GM12878 (cell line): ENCODE measurements at regions not wholly inside any gene's neighbourhood (a gene's known extent, or its start where the extent isn't known, plus 50 kb on each side); places are given as distances from the start of the nearest gene placed in this dataset.

Experiments
- ATAC-seq: fragments of 200-7000 bp; cut with Tn5 transposase; 3 replicates; pipeline ENCODE4 v1.9.1; 2020; ENCODE audit warnings: mild to moderate bottlenecking, moderate library complexity
- BruUV-seq: library from RNA; stranded (reverse); fragments of 400-500 nt; replicated peaks from 2 replicates; lab custom pipeline; 2021; lab: Mats Ljungman, UMichigan
- CTCF ChIA-PET: fragments of 300-600 bp; sonication (Branson Sonifier 250); formaldehyde crosslinking; extraction: SDS; loops from one replicate; lab custom pipeline; 2021; ENCODE audit warnings: inconsistent platforms; lab: Yijun Ruan, JAX
- POLR2A ChIA-PET: fragments of 350-600 bp; formaldehyde crosslinking; extraction: SDS; loops from one replicate; lab custom pipeline; 2021; ENCODE audit warnings: inconsistent platforms; lab: Charles Lee
- RAD21 ChIA-PET: fragments of 300-600 bp; sonication (Branson Sonifier 250); formaldehyde crosslinking; loops from one replicate; lab custom pipeline; 2023; ENCODE audit warnings: antibody characterized with exemption; ENCODE audit not compliant: unreplicated experiment; lab: Charles Lee
- SMC1A ChIA-PET: fragments of 300-600 bp; sonication (Branson Sonifier 250); formaldehyde crosslinking; loops from one replicate; lab custom pipeline; 2023; ENCODE audit not compliant: unreplicated experiment, uncharacterized antibody; lab: Charles Lee
- DNase-seq: peaks from one replicate; pipeline ENCODE4 v3.0.0-alpha.2; 2011; ENCODE audit warnings: low read depth, low spot score
- FAIRE-seq: peaks from 3 replicates; lab custom pipeline; 2011; peaks lifted over from hg19 to GRCh38; lab: Jason Lieb, UNC
- H2AFZ ChIP-seq: 2 replicates; pipeline ENCODE4 v1.6.0; 2011; ENCODE audit warnings: low read depth, low read length, control low read depth; ENCODE audit not compliant: control insufficient read depth
- H3K27ac ChIP-seq: 2 replicates; pipeline ENCODE4 v1.5.1; 2011; ENCODE audit warnings: control low read depth; ENCODE audit not compliant: control insufficient read depth, insufficient read depth
- H3K27me3 ChIP-seq, 2 experiments: replicated peaks in 1 of 2; 2 replicates each; pipeline versions ENCODE4 v1.6.0 to v1.6.1; 2011; ENCODE audit warnings: low read length in 1 of 2; ENCODE audit not compliant: control insufficient read depth in 2 of 2, insufficient read depth in 2 of 2
- H3K36me3 ChIP-seq, 2 experiments: 2 replicates each; pipeline ENCODE4 v1.5.1; 2011; ENCODE audit warnings: low read length in 1 of 2; ENCODE audit not compliant: control insufficient read depth in 2 of 2, insufficient read depth in 2 of 2
- H3K4me1 ChIP-seq: 2 replicates; pipeline ENCODE4 v1.6.1; 2011; ENCODE audit warnings: mild to moderate bottlenecking, low read length, moderate library complexity, mixed read lengths; ENCODE audit not compliant: control insufficient read depth, insufficient read depth
- H3K4me2 ChIP-seq: 2 replicates; pipeline ENCODE4 v1.6.0; 2011; ENCODE audit warnings: control low read depth; ENCODE audit not compliant: control insufficient read depth, insufficient read depth
- H3K4me3 ChIP-seq: fragments of 200-600 bp; sonication (generic); 2 replicates; pipeline ENCODE4 v1.5.1; 2016
- H3K79me2 ChIP-seq: 2 replicates; pipeline ENCODE4 v1.6.0; 2011; ENCODE audit warnings: low read length; ENCODE audit not compliant: control insufficient read depth, insufficient read depth
- H3K9ac ChIP-seq: 2 replicates; pipeline ENCODE4 v1.8.0; 2011; ENCODE audit warnings: low read length, control low read depth, mixed read lengths; ENCODE audit not compliant: control insufficient read depth, insufficient read depth
- H3K9me3 ChIP-seq: replicated peaks from 3 replicates; pipeline ENCODE4 v1.5.1; 2011; ENCODE audit warnings: mild to moderate bottlenecking, low read length; ENCODE audit not compliant: control insufficient read depth, insufficient read depth
- H4K20me1 ChIP-seq: 2 replicates; pipeline ENCODE4 v1.6.0; 2011; ENCODE audit not compliant: control insufficient read depth, insufficient read depth
- BACH1 ChIP-seq: fragments of 450-650 bp; IDR thresholded peaks from 2 replicates; pipeline ENCODE4 v1.6.1; 2017; ENCODE audit warnings: mild to moderate bottlenecking, borderline replicate concordance
- BHLHE40 ChIP-seq, 2 experiments: fragments of 450-650 bp in 1 of 2; IDR thresholded peaks; 2 replicates each; pipeline ENCODE4 v1.6.1; 2011 to 2017; ENCODE audit warnings: low read depth in 2 of 2, borderline replicate concordance in 1 of 2, improper control_type of control experiment in 1 of 2, low read length in 1 of 2, mild to moderate bottlenecking in 1 of 2
- ETV6 ChIP-seq, 2 experiments: fragments of 450-650 bp in 1 of 2; IDR thresholded peaks in 1 of 2; conservative IDR thresholded peaks in 1 of 2; 2 replicates each; pipeline ENCODE4 v1.6.1; 2014; ENCODE audit warnings: antibody characterized with exemption in 1 of 2, borderline replicate concordance in 1 of 2, low read depth in 1 of 2, mild to moderate bottlenecking in 1 of 2, moderate library complexity in 1 of 2
- NFXL1 ChIP-seq: fragments of 450-650 bp; IDR thresholded peaks from 2 replicates; pipeline ENCODE4 v1.6.1; 2017; ENCODE audit warnings: antibody characterized with exemption, mild to moderate bottlenecking, borderline replicate concordance
- NR2C1 ChIP-seq: fragments of 450-650 bp; IDR thresholded peaks from 2 replicates; pipeline ENCODE4 v1.6.1; 2017; ENCODE audit warnings: antibody characterized with exemption, mild to moderate bottlenecking, moderate library complexity
- SUZ12 ChIP-seq: fragments of 200-600 bp; sonication (generic); IDR thresholded peaks from one replicate; pipeline ENCODE4 v1.6.1; 2018; ENCODE audit warnings: antibody characterized with exemption, mild to moderate bottlenecking; ENCODE audit not compliant: unreplicated experiment
- TCF7 ChIP-seq: IDR thresholded peaks from 2 replicates; pipeline ENCODE4 v1.6.1; 2014; ENCODE audit warnings: antibody characterized with exemption, borderline replicate concordance
- ZNF217 ChIP-seq: fragments of 450-650 bp; IDR thresholded peaks from 2 replicates; pipeline ENCODE4 v1.6.1; 2017; ENCODE audit warnings: antibody characterized with exemption, mild to moderate bottlenecking
- ZNF24 ChIP-seq: fragments of 450-650 bp; IDR thresholded peaks from 2 replicates; pipeline ENCODE4 v1.6.1; 2017; ENCODE audit warnings: antibody characterized with exemption, mild to moderate bottlenecking
- WGBS: methylation state at CpG from one replicate; pipeline ENCODE4 v1.1.6; 2016; ENCODE audit warnings: low lambda C conversion rate; ENCODE audit not compliant: insufficient replicate concordance, insufficient coverage; ENCODE audit errors: missing lambda C conversion rate; 5-methylcytosine and 5-hydroxymethylcytosine counted together
- in situ Hi-C: fragments of 300-500 bp; cut with MboI; formaldehyde crosslinking; loops from 9 replicates; pipeline ENCODE4 v1.14.3; 2018; ENCODE audit warnings: mixed read lengths
- intact Hi-C: fragments of 100-400 bp; cut with micrococcal nuclease; formaldehyde crosslinking; loops from one replicate; pipeline ENCODE4 v1.14.2; 2022; ENCODE audit not compliant: unreplicated experiment
- TF ChIP-seq, protein P1 (sequence below): fragments of 450-650 bp; IDR thresholded peaks from 2 replicates; pipeline ENCODE4 v1.6.1; 2017; ENCODE audit warnings: mild to moderate bottlenecking
- TF ChIP-seq, protein P2 (sequence below): fragments of 450-650 bp; IDR thresholded peaks from 2 replicates; pipeline ENCODE4 v1.6.1; 2016; ENCODE audit warnings: mild to moderate bottlenecking
- TF ChIP-seq, protein P3 (sequence below): fragments of 450-650 bp; IDR thresholded peaks from 2 replicates; pipeline ENCODE4 v1.6.1; 2017; ENCODE audit warnings: mild to moderate bottlenecking, low read depth, inconsistent platforms; ENCODE audit not compliant: poor library complexity, severe bottlenecking
- TF ChIP-seq, protein P4 (sequence below): fragments of 150-350 bp; IDR thresholded peaks from 2 replicates; pipeline ENCODE4 v1.6.1; 2016; ENCODE audit warnings: low read depth, low read length

DNA sequence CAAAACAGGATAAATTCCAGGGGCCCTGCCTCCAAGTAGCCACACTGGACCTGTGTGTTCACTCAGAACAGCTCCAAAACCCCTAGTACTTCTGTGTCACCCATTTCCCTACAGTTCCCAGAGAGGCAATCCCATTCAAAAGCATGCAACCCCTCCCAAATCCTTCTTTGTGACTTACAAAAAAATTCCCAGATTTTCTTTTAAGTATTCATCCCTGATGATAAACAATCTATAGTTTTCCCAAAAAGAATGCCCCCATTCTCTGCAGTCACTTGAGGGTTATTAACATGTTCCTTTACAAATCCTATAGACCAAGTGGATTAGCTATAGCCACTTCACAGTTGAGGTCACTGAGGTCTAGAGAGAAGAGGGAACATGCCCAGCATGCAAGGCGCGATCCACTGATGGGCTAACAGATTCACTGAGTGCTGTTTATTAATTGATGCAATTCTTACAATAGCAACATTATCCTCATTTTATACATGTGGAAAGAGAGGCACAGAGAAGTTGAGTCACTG, 85.4 kb downstream of the MYL12B start:
- H4K20me1 ChIP-seq, result no peaks in the 10 kb centered on the region
- intact Hi-C loops, result no loop called here
- no peak for DNase-seq
- ATAC-seq, result no peak
- H3K4me3 ChIP-seq, result no peak overlapping the region
- H3K4me2 ChIP-seq, result no peak overlapping the region
- no TSS peak for BruUV-seq
- RAD21 ChIA-PET, result no interaction called here
- 95% methylated on average over 2 of the region's 2 CpGs for WGBS
- SMC1A ChIA-PET, result interaction anchor here (1.1 kb wide), 1 partner anchor 10 kb away, joined by 4 read pairs; no protein-coding TSS in a partner anchor
- POLR2A ChIA-PET, result no interaction called here
- no peak for FAIRE-seq
- CTCF ChIA-PET, result interaction anchor here (1.3 kb wide), 1 partner anchor 238 kb away, joined by 4 read pairs; no protein-coding TSS in a partner anchor
- H3K79me2 ChIP-seq, result no peaks in the 10 kb centered on the region
- in situ Hi-C loops, result no loop called here
- no peaks in the 10 kb centered on the region for H3K9me3 ChIP-seq
- H2AFZ ChIP-seq, result no peak overlapping the region
- H3K27ac ChIP-seq, result no peak overlapping the region
- H3K4me1 ChIP-seq, result no peaks in the 10 kb centered on the region
- no peak overlapping the region for H3K9ac ChIP-seq
- H3K36me3 ChIP-seq, result no peaks in the 10 kb centered on the region
- H3K27me3 ChIP-seq, result no peaks in the 10 kb centered on the region; a peak in 3 of 4 replicates
- no peak for TF ChIP-seq ZNF24
- TF ChIP-seq, protein P1, sequence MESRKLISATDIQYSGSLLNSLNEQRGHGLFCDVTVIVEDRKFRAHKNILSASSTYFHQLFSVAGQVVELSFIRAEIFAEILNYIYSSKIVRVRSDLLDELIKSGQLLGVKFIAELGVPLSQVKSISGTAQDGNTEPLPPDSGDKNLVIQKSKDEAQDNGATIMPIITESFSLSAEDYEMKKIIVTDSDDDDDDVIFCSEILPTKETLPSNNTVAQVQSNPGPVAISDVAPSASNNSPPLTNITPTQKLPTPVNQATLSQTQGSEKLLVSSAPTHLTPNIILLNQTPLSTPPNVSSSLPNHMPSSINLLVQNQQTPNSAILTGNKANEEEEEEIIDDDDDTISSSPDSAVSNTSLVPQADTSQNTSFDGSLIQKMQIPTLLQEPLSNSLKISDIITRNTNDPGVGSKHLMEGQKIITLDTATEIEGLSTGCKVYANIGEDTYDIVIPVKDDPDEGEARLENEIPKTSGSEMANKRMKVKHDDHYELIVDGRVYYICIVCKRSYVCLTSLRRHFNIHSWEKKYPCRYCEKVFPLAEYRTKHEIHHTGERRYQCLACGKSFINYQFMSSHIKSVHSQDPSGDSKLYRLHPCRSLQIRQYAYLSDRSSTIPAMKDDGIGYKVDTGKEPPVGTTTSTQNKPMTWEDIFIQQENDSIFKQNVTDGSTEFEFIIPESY, result no peak
- no peak for TF ChIP-seq BHLHE40 (IDR thresholded peaks at IDR 0.05; ENCODE audit: borderline replicate concordance in 1 of 2, low read depth in 2 of 2, low read length in 1 of 2)
- TF ChIP-seq SUZ12, result no peak
- TF ChIP-seq, protein P2, sequence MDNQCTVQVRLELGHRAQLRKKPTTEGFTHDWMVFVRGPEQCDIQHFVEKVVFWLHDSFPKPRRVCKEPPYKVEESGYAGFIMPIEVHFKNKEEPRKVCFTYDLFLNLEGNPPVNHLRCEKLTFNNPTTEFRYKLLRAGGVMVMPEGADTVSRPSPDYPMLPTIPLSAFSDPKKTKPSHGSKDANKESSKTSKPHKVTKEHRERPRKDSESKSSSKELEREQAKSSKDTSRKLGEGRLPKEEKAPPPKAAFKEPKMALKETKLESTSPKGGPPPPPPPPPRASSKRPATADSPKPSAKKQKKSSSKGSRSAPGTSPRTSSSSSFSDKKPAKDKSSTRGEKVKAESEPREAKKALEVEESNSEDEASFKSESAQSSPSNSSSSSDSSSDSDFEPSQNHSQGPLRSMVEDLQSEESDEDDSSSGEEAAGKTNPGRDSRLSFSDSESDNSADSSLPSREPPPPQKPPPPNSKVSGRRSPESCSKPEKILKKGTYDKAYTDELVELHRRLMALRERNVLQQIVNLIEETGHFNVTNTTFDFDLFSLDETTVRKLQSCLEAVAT, result no peak
- TF ChIP-seq, protein P3, sequence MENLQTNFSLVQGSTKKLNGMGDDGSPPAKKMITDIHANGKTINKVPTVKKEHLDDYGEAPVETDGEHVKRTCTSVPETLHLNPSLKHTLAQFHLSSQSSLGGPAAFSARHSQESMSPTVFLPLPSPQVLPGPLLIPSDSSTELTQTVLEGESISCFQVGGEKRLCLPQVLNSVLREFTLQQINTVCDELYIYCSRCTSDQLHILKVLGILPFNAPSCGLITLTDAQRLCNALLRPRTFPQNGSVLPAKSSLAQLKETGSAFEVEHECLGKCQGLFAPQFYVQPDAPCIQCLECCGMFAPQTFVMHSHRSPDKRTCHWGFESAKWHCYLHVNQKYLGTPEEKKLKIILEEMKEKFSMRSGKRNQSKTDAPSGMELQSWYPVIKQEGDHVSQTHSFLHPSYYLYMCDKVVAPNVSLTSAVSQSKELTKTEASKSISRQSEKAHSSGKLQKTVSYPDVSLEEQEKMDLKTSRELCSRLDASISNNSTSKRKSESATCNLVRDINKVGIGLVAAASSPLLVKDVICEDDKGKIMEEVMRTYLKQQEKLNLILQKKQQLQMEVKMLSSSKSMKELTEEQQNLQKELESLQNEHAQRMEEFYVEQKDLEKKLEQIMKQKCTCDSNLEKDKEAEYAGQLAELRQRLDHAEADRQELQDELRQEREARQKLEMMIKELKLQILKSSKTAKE, result no peak
- TF ChIP-seq ETV6 (conservative IDR thresholded peaks at IDR 0.05 in 1 of 2, IDR thresholded peaks at IDR 0.05 in 1 of 2; ENCODE audit: borderline replicate concordance in 1 of 2, low read depth in 1 of 2), result no peak
- TF ChIP-seq NFXL1, result no peak
- TF ChIP-seq, protein P4, sequence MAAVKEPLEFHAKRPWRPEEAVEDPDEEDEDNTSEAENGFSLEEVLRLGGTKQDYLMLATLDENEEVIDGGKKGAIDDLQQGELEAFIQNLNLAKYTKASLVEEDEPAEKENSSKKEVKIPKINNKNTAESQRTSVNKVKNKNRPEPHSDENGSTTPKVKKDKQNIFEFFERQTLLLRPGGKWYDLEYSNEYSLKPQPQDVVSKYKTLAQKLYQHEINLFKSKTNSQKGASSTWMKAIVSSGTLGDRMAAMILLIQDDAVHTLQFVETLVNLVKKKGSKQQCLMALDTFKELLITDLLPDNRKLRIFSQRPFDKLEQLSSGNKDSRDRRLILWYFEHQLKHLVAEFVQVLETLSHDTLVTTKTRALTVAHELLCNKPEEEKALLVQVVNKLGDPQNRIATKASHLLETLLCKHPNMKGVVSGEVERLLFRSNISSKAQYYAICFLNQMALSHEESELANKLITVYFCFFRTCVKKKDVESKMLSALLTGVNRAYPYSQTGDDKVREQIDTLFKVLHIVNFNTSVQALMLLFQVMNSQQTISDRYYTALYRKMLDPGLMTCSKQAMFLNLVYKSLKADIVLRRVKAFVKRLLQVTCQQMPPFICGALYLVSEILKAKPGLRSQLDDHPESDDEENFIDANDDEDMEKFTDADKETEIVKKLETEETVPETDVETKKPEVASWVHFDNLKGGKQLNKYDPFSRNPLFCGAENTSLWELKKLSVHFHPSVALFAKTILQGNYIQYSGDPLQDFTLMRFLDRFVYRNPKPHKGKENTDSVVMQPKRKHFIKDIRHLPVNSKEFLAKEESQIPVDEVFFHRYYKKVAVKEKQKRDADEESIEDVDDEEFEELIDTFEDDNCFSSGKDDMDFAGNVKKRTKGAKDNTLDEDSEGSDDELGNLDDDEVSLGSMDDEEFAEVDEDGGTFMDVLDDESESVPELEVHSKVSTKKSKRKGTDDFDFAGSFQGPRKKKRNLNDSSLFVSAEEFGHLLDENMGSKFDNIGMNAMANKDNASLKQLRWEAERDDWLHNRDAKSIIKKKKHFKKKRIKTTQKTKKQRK, result no peak
- TF ChIP-seq ZNF217, result no peak
- no peak for TF ChIP-seq NR2C1
- no peak for TF ChIP-seq BACH1
- no peak for TF ChIP-seq TCF7
